HAP-1 (cell line): ENCODE measurements at regions not wholly inside any gene's neighbourhood (a gene's known extent, or its start where the extent isn't known, plus 50 kb on each side); places are given as distances from the start of the nearest gene placed in this dataset.

ENCODE experiments used
- DNase-seq, 2 experiments: peaks; one replicate each; pipeline ENCODE4 v3.0.0-alpha.2; 2016 to 2020; ENCODE audit warnings: low spot score in 2 of 2
- H3K27me3 ChIP-seq: fragments of 250-450 bp; sonication (Bioruptor Pico); 2 replicates; pipeline ENCODE4 v1.5.1; 2020; ENCODE audit warnings: low read depth, mild to moderate bottlenecking, moderate library complexity
- H3K36me3 ChIP-seq: fragments of 250-450 bp; sonication (Bioruptor Pico); replicated peaks from 2 replicates; pipeline ENCODE4 v1.5.1; 2020; ENCODE audit warnings: mild to moderate bottlenecking
- H3K4me1 ChIP-seq: fragments of 250-450 bp; sonication (Bioruptor Pico); 2 replicates; pipeline ENCODE4 v1.5.1; 2020; ENCODE audit warnings: mild to moderate bottlenecking
- H3K4me3 ChIP-seq: fragments of 250-450 bp; sonication (Bioruptor Pico); 2 replicates; pipeline ENCODE4 v1.5.1; 2020; ENCODE audit warnings: mild to moderate bottlenecking, moderate library complexity
- H3K9me3 ChIP-seq: fragments of 250-450 bp; sonication (Bioruptor Pico); 2 replicates; pipeline ENCODE4 v1.5.1; 2020; ENCODE audit warnings: mild to moderate bottlenecking, moderate library complexity
- in situ Hi-C: fragments of 300-500 bp; cut with MboI; formaldehyde crosslinking; loops from 3 replicates; pipeline ENCODE4 v1.14.3; 2020; ENCODE audit warnings: low sequenced_read_pairs, inconsistent platforms, mixed read lengths

- 0 out of 2 replicates have a peak, but pooled peaks cover 4% of the 10 kb centered on the region for H3K9me3 ChIP-seq
- no peak overlapping the region for H3K4me3 ChIP-seq
- H3K36me3 ChIP-seq = no peaks in the 10 kb centered on the region
- peaks cover 16% of the 10 kb centered on the region for H3K27me3 ChIP-seq
- in situ Hi-C loops = no loop called here
- no peak for DNase-seq
- no peaks in the 10 kb centered on the region for H3K4me1 ChIP-seq
These were observed 60.9 kb upstream of the IFNAR2 start for GRCh38 chr21:33168886-33169285.

- H3K36me3 ChIP-seq = no peaks in the 10 kb centered on the region
- H3K27me3 ChIP-seq = peaks cover 16% of the 10 kb centered on the region
- 0 out of 2 replicates have a peak, but pooled peaks cover 4% of the 10 kb centered on the region for H3K9me3 ChIP-seq
- in situ Hi-C loops = no loop called here
- no peak overlapping the region for H3K4me3 ChIP-seq
- no peaks in the 10 kb centered on the region for H3K4me1 ChIP-seq
- no peak for DNase-seq
These were observed 60.4 kb upstream of the IFNAR2 start for GRCh38 chr21:33169359-33169758.

- H3K36me3 ChIP-seq = no peaks in the 10 kb centered on the region
- 0 out of 2 replicates have a peak, but pooled peaks cover 4% of the 10 kb centered on the region for H3K9me3 ChIP-seq
- in situ Hi-C loops = no loop called here
- H3K27me3 ChIP-seq = peaks cover 16% of the 10 kb centered on the region
- DNase-seq = no peak
- H3K4me1 ChIP-seq = no peaks in the 10 kb centered on the region
- H3K4me3 ChIP-seq = no peak overlapping the region
These were observed 58.0 kb upstream of the IFNAR2 start for GRCh38 chr21:33171616-33172169.

- in situ Hi-C loops = loop anchor here (25.0 kb wide), 1 partner anchor 512 kb away; no protein-coding TSS in a partner anchor
- Histone ChIP-seq H3K4me1 (no peaks in the 10 kb centered on the region), H3K36me3 (no peaks in the 10 kb centered on the region), H3K27me3 (peaks cover 18% of the 10 kb centered on the region), H3K4me3 (no peak overlapping the region), H3K9me3 (no peaks in the 10 kb centered on the region)
- no peak for DNase-seq
These were observed 55.0 kb upstream of the IFNAR2 start for GRCh38 chr21:33174756-33175155.
